Adrenal gland (tissue), 9 donors: ENCODE measurements at regions not wholly inside any gene's neighbourhood (a gene's known extent, or its start where the extent isn't known, plus 50 kb on each side); places are given as distances from the start of the nearest gene placed in this dataset.

ENCODE experiments used
- DNase-seq, 7 donors: peaks; one replicate each; pipeline ENCODE4 v3.0.0-alpha.2; 2019 to 2020
- H3K27ac ChIP-seq, 5 donors: fragments of 200-600 bp; sonication (generic) in 4 of 5; 1 replicate in 3 of 5; 2 replicates in 2 of 5; pipeline versions ENCODE4 v1.5.1 to v1.8.0; 2016 to 2020; ENCODE audit warnings: mild to moderate bottlenecking in 1 of 5
- H3K27me3 ChIP-seq: fragments of 200-600 bp; 2 replicates; pipeline ENCODE4 v1.8.0; 2021
- H3K36me3 ChIP-seq, 2 donors: fragments of 200-600 bp; replicated peaks in 1 of 2; 1 replicate in 1 of 2; 2 replicates in 1 of 2; pipeline versions ENCODE4 v1.5.1 to v1.8.0; 2018 to 2022
- H3K4me1 ChIP-seq, 2 donors: fragments of 200-600 bp; replicated peaks in 1 of 2; 1 replicate in 1 of 2; 2 replicates in 1 of 2; pipeline versions ENCODE4 v1.5.1 to v1.8.0; 2018 to 2021
- H3K4me3 ChIP-seq, 4 donors: fragments of 200-600 bp; sonication (generic) in 3 of 4; one replicate each; pipeline ENCODE4 v1.5.1; 2016 to 2018
- H3K9me3 ChIP-seq, 3 donors: fragments of 200-600 bp; sonication (generic) in 1 of 3; replicated peaks in 1 of 3; 1 replicate in 2 of 3; 2 replicates in 1 of 3; pipeline versions ENCODE4 v1.5.1 to v1.8.0; 2016 to 2021
- POLR2A ChIP-seq, 2 donors: fragments of 450-650 bp; IDR thresholded peaks; one replicate each; pipeline ENCODE4 v1.6.1; 2017; ENCODE audit warnings: antibody characterized with exemption in 2 of 2, mild to moderate bottlenecking in 2 of 2, moderate library complexity in 1 of 2
- WGBS, 4 donors: extraction: QIAGEN DNeasy Blood & Tissue Kit in 2 of 4; methylation state at CpG; one replicate each; pipeline versions ENCODE4 v1.1.5 to v1.1.7; 2013 to 2017; 5-methylcytosine and 5-hydroxymethylcytosine counted together
- intact Hi-C, 2 donors: fragments of 100-400 bp; cut with DNase I; formaldehyde crosslinking; loops; one replicate each; pipeline versions ENCODE4 v1.14.1 to v1.15.0; 2022 to 2023
- TF ChIP-seq, protein P1 (sequence below), 6 experiments: fragments of 450-650 bp in 4 of 6; fragments of 200-600 bp in 2 of 6; sonication (generic) in 1 of 6; IDR thresholded peaks; 1 replicate in 5 of 6; 2 replicates in 1 of 6; pipeline versions ENCODE4 v1.5.1 to v1.8.0; 2016 to 2021; ENCODE audit warnings: antibody characterized with exemption in 6 of 6, mild to moderate bottlenecking in 2 of 6, moderate library complexity in 1 of 6
- donor health status: healthy with polysubstance abuse.
- donor health status: Bipolar disorder and iron deficiency.
- donor health status: DM: yes; HTN: yes; CAD: no.
- donor health status: DM: no; HTN: no; CAD: no.
- donor health status: DM: no; HTN: no; CAD: no.

DNA sequence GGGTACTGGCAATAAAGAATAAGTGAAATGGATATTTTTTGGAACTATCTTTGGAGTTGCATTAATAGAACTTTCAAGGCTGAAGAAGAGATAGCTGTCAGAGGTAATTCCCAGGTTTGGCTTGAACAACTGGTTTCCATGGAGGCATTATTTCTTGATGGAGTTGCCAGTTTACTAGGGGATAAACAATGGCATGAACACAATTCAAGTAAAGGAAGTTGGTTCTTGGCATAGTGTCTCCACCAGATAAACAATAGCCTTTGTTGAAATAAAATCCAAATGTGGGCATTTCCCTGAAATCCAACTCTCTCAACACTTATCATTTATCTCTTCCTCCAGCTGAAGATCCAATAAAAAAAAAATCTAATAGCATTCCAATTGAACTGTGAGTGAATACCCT lies 454.9 kb downstream of the C6orf118 start:
- no peak for TF ChIP-seq POLR2A (IDR thresholded peaks at IDR 0.05)
- TF ChIP-seq, protein P1, sequence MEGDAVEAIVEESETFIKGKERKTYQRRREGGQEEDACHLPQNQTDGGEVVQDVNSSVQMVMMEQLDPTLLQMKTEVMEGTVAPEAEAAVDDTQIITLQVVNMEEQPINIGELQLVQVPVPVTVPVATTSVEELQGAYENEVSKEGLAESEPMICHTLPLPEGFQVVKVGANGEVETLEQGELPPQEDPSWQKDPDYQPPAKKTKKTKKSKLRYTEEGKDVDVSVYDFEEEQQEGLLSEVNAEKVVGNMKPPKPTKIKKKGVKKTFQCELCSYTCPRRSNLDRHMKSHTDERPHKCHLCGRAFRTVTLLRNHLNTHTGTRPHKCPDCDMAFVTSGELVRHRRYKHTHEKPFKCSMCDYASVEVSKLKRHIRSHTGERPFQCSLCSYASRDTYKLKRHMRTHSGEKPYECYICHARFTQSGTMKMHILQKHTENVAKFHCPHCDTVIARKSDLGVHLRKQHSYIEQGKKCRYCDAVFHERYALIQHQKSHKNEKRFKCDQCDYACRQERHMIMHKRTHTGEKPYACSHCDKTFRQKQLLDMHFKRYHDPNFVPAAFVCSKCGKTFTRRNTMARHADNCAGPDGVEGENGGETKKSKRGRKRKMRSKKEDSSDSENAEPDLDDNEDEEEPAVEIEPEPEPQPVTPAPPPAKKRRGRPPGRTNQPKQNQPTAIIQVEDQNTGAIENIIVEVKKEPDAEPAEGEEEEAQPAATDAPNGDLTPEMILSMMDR (IDR thresholded peaks at IDR 0.05), result no peak
- H3K27ac ChIP-seq, result no peak overlapping the region
- no peaks in the 10 kb centered on the region for H3K27me3 ChIP-seq
- H3K36me3 ChIP-seq, result no peaks in the 10 kb centered on the region
- H3K4me3 ChIP-seq, result no peak overlapping the region
- intact Hi-C loops, result no loop called here
- DNase-seq, result no peak
- H3K9me3 ChIP-seq, result no peaks in the 10 kb centered on the region
- H3K4me1 ChIP-seq, result no peaks in the 10 kb centered on the region

DNA sequence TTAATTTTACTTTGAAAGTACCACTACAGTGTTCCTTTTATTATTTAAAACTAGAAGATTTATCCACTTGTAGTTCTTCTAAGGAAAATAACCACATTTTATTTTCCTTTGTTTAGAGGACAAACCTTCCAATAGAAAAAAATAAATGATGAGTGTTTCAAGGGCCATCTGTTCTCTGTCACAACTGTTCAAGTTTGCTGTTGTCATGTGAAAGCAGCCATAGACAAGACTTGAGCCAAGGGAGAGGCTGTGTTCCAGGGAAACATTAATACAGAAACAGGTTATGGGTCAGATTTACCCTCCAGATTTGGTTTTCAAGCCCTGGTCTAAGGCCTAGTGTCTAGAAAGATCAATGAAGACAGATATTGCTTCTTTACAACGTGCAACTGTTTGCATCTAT lies 463.6 kb downstream of the C6orf118 start:
- WGBS, 4 donors, result 38 to 80% (median 63%) methylated on average over 1 of the region's 1 CpG
- no peak overlapping the region for H3K4me3 ChIP-seq
- no peak overlapping the region for H3K27ac ChIP-seq
- DNase-seq, result no peak
- intact Hi-C loops, result no loop called here
- TF ChIP-seq, protein P1 (IDR thresholded peaks at IDR 0.05), result no peak
- TF ChIP-seq POLR2A (IDR thresholded peaks at IDR 0.05), result no peak
- no peaks in the 10 kb centered on the region for H3K4me1 ChIP-seq
- no peaks in the 10 kb centered on the region for H3K27me3 ChIP-seq
- H3K36me3 ChIP-seq, result no peaks in the 10 kb centered on the region
- no peaks in the 10 kb centered on the region for H3K9me3 ChIP-seq

DNA sequence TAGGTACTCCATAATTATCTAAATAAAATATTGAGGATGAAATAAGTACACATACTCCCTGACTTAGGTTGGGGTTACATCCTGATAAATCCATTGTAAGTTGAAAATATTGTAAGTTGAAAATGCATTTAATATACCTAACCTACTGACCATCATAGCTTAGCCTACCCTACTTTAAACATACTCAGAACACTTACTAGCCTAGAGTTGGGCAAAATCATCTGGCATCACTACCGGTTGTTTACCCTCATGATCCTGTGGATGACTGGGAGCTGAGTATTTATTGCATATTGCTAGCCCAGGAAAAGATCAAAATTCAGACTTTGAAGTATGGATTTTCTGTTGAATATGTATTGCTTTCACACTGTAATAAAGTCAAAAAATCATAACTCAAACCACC lies 467.3 kb downstream of the C6orf118 start:
- intact Hi-C loops, result no loop called here
- Histone ChIP-seq H3K27ac (no peak overlapping the region), H3K9me3 (no peaks in the 10 kb centered on the region), H3K4me1 (no peaks in the 10 kb centered on the region), H3K27me3 (no peaks in the 10 kb centered on the region), H3K36me3 (no peaks in the 10 kb centered on the region), H3K4me3 (no peak overlapping the region)
- TF ChIP-seq, protein P1 (IDR thresholded peaks at IDR 0.05), result no peak
- no peak for TF ChIP-seq POLR2A (IDR thresholded peaks at IDR 0.05)
- DNase-seq, result no peak
- 73 to 95% (median 79%) methylated on average over 1 of the region's 1 CpG for WGBS, 4 donors

DNA sequence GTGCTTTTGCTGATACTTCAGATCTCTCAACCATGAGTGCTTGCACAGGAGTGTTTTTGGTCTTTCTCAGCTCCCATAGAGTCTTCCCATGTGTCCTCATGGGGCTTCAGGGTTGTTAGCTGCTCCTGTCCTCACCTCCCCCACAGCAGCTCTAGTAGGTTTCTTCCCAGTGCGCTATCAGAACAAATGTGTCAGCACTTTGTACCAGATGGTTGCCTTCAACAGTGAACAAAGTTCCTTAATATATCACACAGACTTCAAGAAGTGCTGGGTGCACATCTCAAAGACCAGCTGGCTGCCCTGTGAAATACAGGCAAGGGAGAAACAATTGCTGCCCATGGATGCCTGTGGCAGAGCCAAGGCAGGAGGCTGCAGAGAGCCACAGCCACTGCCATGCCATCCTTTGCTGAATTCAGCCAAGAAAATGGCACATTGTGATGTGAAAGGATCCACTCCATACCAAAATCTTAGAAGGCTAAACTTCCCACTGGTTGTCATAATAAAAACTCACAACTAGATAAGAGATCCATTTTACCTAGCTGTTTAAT lies 471.3 kb downstream of the C6orf118 start:
- intact Hi-C loops, result no loop called here
- H3K9me3 ChIP-seq, result no peaks in the 10 kb centered on the region
- no peak for DNase-seq
- no peaks in the 10 kb centered on the region for H3K36me3 ChIP-seq
- H3K4me1 ChIP-seq, result no peaks in the 10 kb centered on the region
- no peak overlapping the region for H3K27ac ChIP-seq
- TF ChIP-seq POLR2A (IDR thresholded peaks at IDR 0.05), result no peak
- TF ChIP-seq, protein P1 (IDR thresholded peaks at IDR 0.05), result no peak
- H3K27me3 ChIP-seq, result no peaks in the 10 kb centered on the region
- WGBS, 4 donors, result 42 to 75% (median 57%) methylated on average over 1 of the region's 1 CpG
- no peak overlapping the region for H3K4me3 ChIP-seq
